HG03378 (cell line): ENCODE measurements at regions not wholly inside any gene's neighbourhood (a gene's known extent, or its start where the extent isn't known, plus 50 kb on each side); places are given as distances from the start of the nearest gene placed in this dataset.
A peak's percentile ranks its signal among the peaks of the same experiment; 100 is the strongest.
"Not testable (repeated sequence)": the region's sequence is repeated elsewhere in the genome, so short reads cannot be mapped to it uniquely, and the experiment has no call there.

Experiments
- ATAC-seq: cut with Tn5 transposase; IDR thresholded peaks from one replicate; pipeline ENCODE4 v1.9.1; 2021; ENCODE audit warnings: mild to moderate bottlenecking, moderate library complexity; ENCODE audit not compliant: unreplicated experiment

- ATAC-seq, result no peak
Observed at GRCh38 chr5:159802661-159803060, 113.6 kb upstream of the ADRA1B start.

- no peak for ATAC-seq
Observed at GRCh38 chr5:159804121-159804520, 112.2 kb upstream of the ADRA1B start.

- no peak for ATAC-seq
Observed at GRCh38 chr5:159805021-159805420, 111.3 kb upstream of the ADRA1B start.

- not testable (repeated sequence) for ATAC-seq
Observed at GRCh38 chr5:159807135-159807534, 109.1 kb upstream of the ADRA1B start.

- ATAC-seq, result no peak
Observed at GRCh38 chr5:159807586-159807985, 108.7 kb upstream of the ADRA1B start.

- no peak for ATAC-seq
Observed at GRCh38 chr5:159811712-159812111, 104.6 kb upstream of the ADRA1B start.

- not testable (repeated sequence) for ATAC-seq
Observed at GRCh38 chr5:159812759-159813158, 103.5 kb upstream of the ADRA1B start.

- ATAC-seq, result no peak
Observed at GRCh38 chr5:159814222-159814621, 102.1 kb upstream of the ADRA1B start.

- ATAC-seq, result no peak
Observed at GRCh38 chr5:159814805-159815585, 101.3 kb upstream of the ADRA1B start.

GRCh38 chr5:159817262-159818029 is 98.8 kb upstream of the ADRA1B start:
- ATAC-seq, result no peak

- no peak for ATAC-seq
Observed at GRCh38 chr5:159819591-159820411, 96.5 kb upstream of the ADRA1B start.

GRCh38 chr5:159820692-159821091 is 95.6 kb upstream of the ADRA1B start:
- ATAC-seq, result no peak

GRCh38 chr5:159821461-159821940 is 94.8 kb upstream of the ADRA1B start:
- no peak for ATAC-seq

- no peak for ATAC-seq
Observed at GRCh38 chr5:159824188-159825161, 91.8 kb upstream of the ADRA1B start.

GRCh38 chr5:159825551-159826051 is 90.7 kb upstream of the ADRA1B start:
- no peak for ATAC-seq

GRCh38 chr5:159826351-159827214 is 89.7 kb upstream of the ADRA1B start:
- ATAC-seq, result peak; percentile 99

- ATAC-seq, result no peak
Observed at GRCh38 chr5:159827861-159828260, 88.4 kb upstream of the ADRA1B start.

GRCh38 chr5:159832073-159832472 is 84.2 kb upstream of the ADRA1B start:
- ATAC-seq, result no peak

- ATAC-seq, result no peak
Observed at GRCh38 chr5:159833088-159833487, 83.2 kb upstream of the ADRA1B start.
